ENCODE measurements at regions not wholly inside any gene's neighbourhood (a gene's known extent, or its start where the extent isn't known, plus 50 kb on each side); places are given as distances from the start of the nearest gene placed in this dataset.
A peak's percentile ranks its signal among the peaks of the same experiment; 100 is the strongest.

DNA sequence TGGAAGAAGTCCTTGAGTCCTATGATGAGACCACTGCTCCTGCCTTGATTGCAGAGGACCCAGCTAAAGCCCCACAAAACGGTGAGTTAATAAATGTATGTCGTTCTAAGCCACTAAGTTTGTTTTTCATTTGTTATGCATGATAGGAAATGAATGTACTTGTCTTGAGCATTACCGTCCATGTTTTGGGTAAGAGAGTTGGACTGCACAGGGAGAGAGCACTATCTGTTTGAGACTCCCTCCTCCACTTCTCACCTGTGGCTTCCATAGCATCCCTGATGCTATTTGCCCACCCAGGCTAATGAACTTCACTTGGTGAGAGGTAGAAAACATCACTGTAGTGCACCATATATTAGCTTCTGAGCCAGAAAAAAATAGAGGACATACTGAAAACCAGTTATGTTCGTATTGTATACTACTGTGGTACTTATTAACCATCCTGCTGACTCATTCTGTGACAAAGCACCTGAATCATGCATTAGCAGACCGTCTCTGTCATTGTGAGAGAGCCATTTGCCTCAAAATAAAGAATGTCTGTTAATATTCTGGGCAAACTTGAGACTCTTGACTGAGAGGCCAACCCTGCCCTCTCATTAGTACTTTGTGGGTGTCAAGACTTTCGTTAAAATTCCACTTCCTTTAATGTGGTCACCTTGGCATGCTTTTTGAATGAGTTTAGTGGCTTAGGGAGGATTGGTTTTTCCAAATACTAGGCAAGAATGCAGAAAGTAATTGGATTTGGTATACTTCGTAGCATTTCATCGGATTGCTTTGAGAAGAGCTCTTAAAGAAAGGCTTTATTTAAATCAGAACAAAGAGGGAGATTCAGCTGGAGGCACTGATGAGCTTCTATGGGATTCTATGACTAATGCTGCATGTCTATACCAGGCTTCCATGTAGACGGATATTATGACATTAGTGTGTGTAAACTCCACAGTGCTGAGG is 99.3 kb upstream of the GRPR start:
- H3K4me3 ChIP-seq, result no peak overlapping the region
- no peaks in the 10 kb centered on the region for H3K4me1 ChIP-seq (ENCODE audit: low read depth)
- peak in 1 of 2 donors; percentile 24 for DNase-seq (ENCODE audit: low read depth in 1 of 2, low spot score in 1 of 2)
- no peaks in the 10 kb centered on the region for H3K36me3 ChIP-seq
- H3K27me3 ChIP-seq, result no peaks in the 10 kb centered on the region
- TF ChIP-seq, protein P1, sequence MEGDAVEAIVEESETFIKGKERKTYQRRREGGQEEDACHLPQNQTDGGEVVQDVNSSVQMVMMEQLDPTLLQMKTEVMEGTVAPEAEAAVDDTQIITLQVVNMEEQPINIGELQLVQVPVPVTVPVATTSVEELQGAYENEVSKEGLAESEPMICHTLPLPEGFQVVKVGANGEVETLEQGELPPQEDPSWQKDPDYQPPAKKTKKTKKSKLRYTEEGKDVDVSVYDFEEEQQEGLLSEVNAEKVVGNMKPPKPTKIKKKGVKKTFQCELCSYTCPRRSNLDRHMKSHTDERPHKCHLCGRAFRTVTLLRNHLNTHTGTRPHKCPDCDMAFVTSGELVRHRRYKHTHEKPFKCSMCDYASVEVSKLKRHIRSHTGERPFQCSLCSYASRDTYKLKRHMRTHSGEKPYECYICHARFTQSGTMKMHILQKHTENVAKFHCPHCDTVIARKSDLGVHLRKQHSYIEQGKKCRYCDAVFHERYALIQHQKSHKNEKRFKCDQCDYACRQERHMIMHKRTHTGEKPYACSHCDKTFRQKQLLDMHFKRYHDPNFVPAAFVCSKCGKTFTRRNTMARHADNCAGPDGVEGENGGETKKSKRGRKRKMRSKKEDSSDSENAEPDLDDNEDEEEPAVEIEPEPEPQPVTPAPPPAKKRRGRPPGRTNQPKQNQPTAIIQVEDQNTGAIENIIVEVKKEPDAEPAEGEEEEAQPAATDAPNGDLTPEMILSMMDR (IDR thresholded peaks at IDR 0.05; ENCODE audit: low read depth, low read length), result no peak
- no peaks in the 10 kb centered on the region for H3K9me3 ChIP-seq (ENCODE audit: low read depth)
- H3K27ac ChIP-seq, result no peak overlapping the region

DNA sequence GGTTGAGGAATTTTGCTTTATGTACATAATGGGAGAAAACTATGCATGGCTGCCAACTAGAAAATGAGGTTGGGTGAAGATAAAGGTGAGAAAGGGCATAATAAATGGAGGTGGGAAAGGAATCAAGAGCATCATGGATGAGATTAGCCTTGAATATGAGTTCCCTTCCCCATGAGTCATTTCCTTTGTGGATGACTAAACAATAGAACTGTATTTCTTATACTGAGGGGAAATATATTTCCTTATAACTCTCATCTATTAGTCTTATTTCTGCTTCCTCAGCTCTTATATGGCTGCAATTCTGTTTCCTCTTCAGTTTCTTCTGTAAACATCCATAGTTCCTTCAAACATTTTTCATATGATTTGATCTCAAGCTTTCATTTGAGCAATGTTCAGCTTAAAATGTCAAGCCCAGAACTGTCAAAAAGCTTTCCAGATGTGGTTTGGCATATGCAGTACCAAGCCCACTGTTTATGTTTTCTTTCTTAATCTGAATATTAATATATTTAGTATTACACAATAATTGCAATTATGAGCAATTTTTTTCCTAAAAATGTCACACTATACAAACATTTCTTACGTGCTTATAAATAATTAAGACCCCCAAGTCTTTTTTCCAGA is 100.7 kb upstream of the GRPR start:
- Histone ChIP-seq H3K27ac (no peak overlapping the region), H3K9me3 (ENCODE audit: low read depth) (no peaks in the 10 kb centered on the region), H3K4me1 (ENCODE audit: low read depth) (no peaks in the 10 kb centered on the region), H3K4me3 (no peak overlapping the region), H3K36me3 (no peaks in the 10 kb centered on the region), H3K27me3 (no peaks in the 10 kb centered on the region)
- DNase-seq (ENCODE audit: low read depth in 1 of 2, low spot score in 1 of 2), result peak in 1 of 2 donors; percentile 22
- TF ChIP-seq, protein P1 (IDR thresholded peaks at IDR 0.05; ENCODE audit: low read depth, low read length), result no peak

DNA sequence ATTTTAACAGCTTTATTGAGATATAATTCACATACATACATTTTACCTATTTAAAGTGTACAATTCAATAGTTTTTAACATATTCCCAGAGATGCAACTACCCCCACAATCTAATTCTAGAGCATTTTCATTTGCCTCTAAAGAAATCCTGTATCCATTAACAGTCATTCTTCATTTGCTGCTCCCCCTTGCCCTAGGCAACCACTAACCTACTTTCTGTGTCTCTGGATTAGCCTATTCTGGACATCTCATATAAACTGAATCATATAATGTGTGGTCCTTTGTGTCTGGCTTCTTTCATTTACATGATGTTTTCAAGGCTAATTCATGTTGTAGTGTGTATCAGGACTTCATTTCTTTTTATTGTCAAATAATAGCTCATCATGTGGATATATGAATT is 105.1 kb upstream of the GRPR start:
- peaks cover 6% of the 10 kb centered on the region for H3K4me1 ChIP-seq (ENCODE audit: low read depth)
- TF ChIP-seq, protein P1 (IDR thresholded peaks at IDR 0.05; ENCODE audit: low read depth, low read length), result no peak
- H3K36me3 ChIP-seq, result no peaks in the 10 kb centered on the region
- no peaks in the 10 kb centered on the region for H3K9me3 ChIP-seq (ENCODE audit: low read depth)
- no peak overlapping the region for H3K27ac ChIP-seq
- H3K4me3 ChIP-seq, result no peak overlapping the region
- no peak for DNase-seq (ENCODE audit: low read depth in 1 of 2, low spot score in 1 of 2)
- no peaks in the 10 kb centered on the region for H3K27me3 ChIP-seq

DNA sequence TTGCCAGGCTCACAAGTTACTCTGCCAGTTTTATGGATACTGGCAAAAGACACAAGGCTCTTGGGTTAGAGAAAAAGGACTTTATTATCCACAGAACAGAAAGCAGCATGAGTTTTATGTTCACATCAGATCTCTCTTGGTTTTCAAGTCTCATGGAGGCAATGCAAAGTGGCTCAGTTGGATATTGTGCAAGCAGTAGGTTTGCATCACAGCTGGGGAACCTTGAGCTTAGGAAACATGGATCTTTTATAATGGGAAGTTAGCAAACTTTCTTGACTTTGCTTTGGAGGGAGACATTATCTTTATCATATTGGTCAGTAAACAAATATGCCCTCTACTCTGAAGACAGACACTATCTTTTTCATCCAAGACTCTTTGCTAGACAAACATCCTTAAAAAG is 109.2 kb upstream of the GRPR start:
- Histone ChIP-seq H3K27ac (no peak overlapping the region), H3K27me3 (no peaks in the 10 kb centered on the region), H3K36me3 (no peaks in the 10 kb centered on the region), H3K4me3 (no peak overlapping the region), H3K9me3 (ENCODE audit: low read depth) (no peaks in the 10 kb centered on the region), H3K4me1 (ENCODE audit: low read depth) (peaks cover 22% of the 10 kb centered on the region)
- TF ChIP-seq, protein P1 (IDR thresholded peaks at IDR 0.05; ENCODE audit: low read depth, low read length), result no peak
- peak in 1 of 2 donors; percentile 11 for DNase-seq (ENCODE audit: low read depth in 1 of 2, low spot score in 1 of 2)

DNA sequence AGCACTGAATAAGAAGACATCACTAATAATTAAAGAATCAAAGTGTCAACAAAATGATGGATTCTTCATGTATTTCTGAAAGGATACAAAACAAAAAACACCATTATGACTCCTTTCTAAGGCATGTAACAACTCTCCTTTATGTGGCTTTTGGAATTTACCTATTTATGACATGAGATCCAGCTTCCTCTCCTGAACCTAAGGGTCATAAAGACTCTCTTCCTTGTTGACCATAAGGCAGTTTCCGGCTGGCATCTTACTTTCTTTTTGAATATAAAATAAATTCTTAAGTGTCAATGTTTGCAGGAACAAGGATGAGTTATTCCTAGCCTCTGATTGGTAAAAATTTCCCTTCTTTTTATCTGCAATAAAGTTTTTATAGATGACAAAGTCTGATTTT is 111.1 kb upstream of the GRPR start:
- Histone ChIP-seq H3K36me3 (no peaks in the 10 kb centered on the region), H3K27ac (no peak overlapping the region), H3K4me3 (no peak overlapping the region), H3K4me1 (ENCODE audit: low read depth) (peaks cover 22% of the 10 kb centered on the region), H3K9me3 (ENCODE audit: low read depth) (no peaks in the 10 kb centered on the region), H3K27me3 (no peaks in the 10 kb centered on the region)
- TF ChIP-seq, protein P1 (IDR thresholded peaks at IDR 0.05; ENCODE audit: low read depth, low read length), result no peak
- no peak for DNase-seq (ENCODE audit: low read depth in 1 of 2, low spot score in 1 of 2)

Data from cardiac muscle cell (in vitro differentiated cells and primary cell).